ENCODE measurements at regions not wholly inside any gene's neighbourhood (a gene's known extent, or its start where the extent isn't known, plus 50 kb on each side); places are given as distances from the start of the nearest gene placed in this dataset.
"Not testable (repeated sequence)": the region's sequence is repeated elsewhere in the genome, so short reads cannot be mapped to it uniquely, and the experiment has no call there.

GRCh38 chr10:28733245-28733644 lies 55.9 kb downstream of the BAMBI start:
- no peak for DNase-seq (ENCODE audit: low read depth in 4 of 4, low spot score in 3 of 4)

DNA sequence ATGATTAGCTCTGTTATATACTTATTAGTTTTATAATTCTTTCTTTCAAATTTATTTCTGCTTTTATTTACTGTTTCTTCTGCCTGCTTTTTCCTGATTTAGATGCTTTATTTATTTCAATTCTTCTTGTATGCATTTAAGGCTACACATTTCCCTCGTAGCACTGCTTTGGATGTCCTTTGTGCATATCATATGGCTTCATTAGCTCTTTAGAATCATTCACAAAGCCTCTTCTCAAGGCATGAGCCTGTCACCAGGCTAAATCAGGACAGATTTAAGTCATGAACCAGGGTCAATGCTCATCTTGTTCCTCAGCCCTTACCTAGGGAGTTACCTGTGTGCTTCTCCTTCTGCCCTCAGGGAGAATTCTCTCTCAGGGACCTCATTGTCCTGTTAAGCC lies 56.3 kb downstream of the BAMBI start:
- no peak for DNase-seq (ENCODE audit: low read depth in 4 of 4, low spot score in 3 of 4)

DNA sequence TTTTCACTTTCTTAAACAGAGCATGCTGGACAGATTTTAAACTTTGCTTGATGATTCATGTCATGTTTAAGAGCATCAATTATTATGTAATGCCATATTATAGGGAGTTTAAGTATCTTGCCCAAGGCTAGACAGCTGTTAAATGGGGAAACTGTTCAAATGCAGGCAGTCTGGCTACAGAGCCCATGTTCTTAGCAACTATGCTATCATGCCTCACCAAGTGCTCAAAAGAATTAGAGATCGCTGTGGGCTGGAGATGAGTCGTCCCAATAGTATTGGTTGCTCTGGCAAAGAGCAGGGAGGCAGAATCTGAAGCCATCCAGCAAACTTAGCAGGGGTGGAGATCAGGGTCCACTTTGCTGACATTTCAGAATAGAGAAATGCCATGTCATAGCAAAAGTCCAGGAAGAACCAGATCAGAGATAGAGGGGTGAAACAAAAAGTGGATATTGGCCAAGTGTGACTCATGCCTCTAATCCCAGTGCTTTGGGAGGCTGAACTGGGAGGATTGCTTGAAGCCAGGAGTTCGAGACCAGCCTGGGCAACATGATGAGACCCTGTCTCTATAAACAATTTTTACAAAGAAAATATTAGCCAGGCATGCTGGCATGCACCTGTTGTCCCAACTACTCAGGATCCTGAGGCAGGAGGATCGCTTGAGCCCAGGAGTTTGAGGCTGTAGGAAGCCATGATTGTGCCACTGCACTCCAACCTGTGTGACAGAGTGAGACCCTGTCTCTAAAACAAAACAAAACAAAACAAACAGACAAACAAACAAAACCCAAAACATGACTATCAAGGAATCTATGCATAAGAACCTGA lies 57.8 kb downstream of the BAMBI start:
- DNase-seq (ENCODE audit: low read depth in 4 of 4, low spot score in 3 of 4): no peak

DNA sequence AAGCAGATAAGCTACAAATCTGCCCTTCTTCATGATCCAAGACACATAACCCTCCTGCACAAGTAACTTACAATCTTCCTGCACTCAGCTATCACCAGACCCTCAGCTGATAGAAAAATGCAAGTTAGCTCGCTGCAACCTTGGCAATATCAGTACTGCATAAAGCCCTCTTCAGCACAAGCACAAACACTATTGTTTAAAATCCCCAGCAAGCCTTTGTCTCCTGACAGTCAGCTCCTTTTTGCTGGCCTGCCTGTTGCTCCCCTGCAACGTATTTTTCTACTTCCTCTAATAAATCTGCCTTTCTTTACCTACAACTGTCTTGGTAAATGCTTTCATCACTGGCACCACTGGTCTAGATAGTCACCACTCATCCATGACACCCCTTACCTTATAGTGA lies 59.8 kb downstream of the BAMBI start:
- DNase-seq (ENCODE audit: low read depth in 4 of 4, low spot score in 3 of 4): no peak

DNA sequence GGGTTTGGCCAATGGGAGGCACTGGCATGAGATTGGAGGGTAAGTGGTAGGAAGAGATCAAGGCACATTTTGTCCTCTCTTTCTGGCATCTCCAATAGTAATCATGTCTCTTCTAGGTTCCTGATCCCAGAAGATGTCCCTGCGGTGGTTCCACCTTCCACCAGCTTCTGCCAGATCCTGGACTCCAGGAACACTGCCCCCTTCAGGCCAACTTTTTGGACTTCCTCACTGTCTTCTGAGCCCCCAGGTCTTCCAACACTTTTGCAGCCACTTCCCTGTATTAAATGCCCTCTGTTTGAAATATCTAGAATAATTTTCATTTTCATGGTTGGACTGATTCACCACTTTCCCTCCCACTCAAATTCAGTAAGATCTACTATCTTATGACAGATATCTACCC lies 60.9 kb downstream of the BAMBI start:
- DNase-seq (ENCODE audit: low read depth in 4 of 4, low spot score in 3 of 4): no peak

DNA sequence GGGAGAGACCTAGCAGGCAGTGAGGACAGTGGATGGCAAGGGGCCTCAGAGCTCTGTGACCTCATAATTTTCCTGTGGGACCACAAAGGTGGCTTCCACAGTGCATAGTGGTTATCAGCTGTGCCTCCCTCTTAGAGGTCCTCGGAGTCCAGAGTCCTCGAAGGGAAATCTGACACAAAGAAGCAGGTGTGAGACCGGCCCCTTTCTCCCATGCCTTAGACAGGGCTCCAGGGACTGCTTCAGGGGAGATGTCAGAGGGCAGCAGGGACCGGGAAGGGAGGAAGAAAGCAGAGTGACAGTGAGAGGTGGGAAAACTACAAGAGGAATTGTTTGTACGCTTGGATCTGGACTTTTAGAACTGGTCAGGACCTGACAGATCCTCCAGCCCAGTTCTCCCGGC lies 66.3 kb downstream of the BAMBI start:
- DNase-seq (ENCODE audit: low read depth in 4 of 4, low spot score in 3 of 4): no peak

DNA sequence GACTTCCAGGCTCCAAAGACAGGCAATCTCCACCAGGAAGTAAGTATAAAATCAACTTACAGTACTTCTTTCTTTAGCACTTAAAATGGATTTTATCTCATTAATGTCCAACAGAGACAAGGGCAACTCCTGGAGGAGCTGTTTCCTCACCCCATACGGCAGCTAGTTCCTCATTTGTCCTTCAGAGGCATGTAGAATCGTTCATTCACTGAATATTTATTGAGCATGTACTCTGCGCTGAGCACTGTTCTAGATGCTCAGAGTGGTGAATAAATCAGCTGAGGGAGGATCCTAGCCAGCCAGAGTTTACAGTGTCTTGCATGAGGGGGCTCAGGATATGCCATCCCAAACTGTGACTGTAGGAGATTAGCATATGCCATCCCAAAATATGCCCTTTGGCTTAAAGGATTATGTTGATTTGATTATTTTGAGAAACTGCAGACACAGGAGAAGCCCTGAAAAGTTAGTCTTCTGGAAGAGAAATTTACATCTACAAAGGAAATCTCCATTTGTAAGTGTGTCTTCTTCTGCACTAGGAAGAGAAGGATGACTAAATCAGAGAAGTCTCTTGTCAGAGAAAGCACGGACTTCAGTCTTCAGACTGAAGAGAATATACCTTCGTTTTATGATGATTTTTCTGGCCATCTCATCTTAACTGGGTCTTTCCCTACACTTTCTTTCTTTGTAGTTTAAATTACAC lies 66.9 kb downstream of the BAMBI start:
- no peak for DNase-seq (ENCODE audit: low read depth in 4 of 4, low spot score in 3 of 4)

- DNase-seq (ENCODE audit: low read depth in 4 of 4, low spot score in 3 of 4): no peak
Observed at GRCh38 chr10:28754930-28755718, 77.8 kb downstream of the BAMBI start.

DNA sequence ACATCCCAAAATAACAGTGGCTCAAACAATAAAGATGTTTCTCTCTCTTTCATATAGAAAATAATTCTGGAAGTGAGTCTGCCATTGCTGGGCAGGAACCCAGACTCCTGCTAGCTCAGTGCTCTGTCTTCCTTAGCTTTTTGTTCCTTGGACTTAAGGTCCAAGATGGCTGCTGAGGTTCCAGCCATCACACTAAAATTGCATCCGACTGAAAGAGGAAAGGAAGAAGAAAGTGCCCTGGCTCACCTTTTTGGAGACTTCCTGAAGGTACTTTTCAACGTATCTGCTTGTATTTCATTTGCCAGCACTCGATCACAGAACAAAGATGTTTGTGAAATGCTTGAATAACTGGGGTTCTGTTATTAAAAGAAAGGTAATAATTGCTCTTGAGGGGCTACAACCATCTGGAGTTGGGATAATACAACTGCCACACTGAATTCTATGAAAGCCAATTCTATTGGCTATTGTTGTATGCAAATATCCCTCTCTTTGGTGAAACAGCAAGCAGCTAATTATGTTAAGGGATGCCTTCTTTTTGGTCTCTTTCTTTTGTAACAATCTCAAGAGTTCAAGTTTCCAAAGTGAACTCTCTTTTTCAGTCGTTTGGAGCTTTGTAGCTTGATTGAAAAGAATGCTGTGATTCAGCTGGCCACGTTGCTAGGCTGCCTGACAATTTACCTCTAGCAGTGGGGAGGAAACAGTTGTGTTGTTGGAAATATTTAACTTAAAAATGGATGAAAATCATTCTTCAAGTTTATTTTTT lies 83.9 kb downstream of the BAMBI start:
- no peak for DNase-seq (ENCODE audit: low read depth in 4 of 4, low spot score in 3 of 4)

DNA sequence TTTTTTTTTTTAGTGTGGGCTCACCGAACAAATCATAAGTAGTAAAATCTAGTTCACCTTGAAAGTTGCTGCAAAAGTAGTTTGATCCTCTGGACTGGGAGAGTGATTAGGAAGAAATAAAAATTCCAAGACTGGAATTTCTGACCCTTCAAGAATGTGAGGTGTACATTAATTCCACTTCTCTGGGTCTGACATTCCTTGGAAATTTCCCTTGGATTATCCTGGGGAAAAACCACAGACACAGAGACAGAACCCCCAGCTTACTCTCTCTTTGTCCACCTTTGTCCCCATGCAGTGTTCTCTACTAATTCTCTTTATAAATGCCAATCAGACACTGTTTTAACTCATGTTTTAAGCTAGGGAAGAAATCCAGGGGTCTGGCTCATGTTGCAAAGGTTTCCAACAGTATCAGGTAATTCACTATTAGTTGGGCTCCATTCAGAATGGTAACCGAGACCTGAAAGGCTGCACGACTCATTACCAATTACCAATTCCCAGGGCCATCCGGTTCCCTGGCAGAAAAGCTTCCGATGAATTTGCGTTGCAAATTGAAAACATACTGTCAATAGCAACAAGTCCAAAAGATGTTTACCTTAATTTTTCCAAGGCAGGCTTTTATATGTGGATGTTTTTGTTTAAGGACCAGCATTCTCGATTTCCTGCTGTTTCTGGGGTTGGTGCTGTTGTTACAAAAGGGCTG lies 86.3 kb downstream of the BAMBI start:
- no peak for DNase-seq (ENCODE audit: low read depth in 4 of 4, low spot score in 3 of 4)

- no peak for DNase-seq (ENCODE audit: low read depth in 4 of 4, low spot score in 3 of 4)
Observed at GRCh38 chr10:28765641-28766040, 88.3 kb downstream of the BAMBI start.

GRCh38 chr10:28768227-28768626 lies 90.9 kb downstream of the BAMBI start:
- DNase-seq (ENCODE audit: low read depth in 4 of 4, low spot score in 3 of 4): no peak

GRCh38 chr10:28769091-28769604 lies 91.8 kb downstream of the BAMBI start:
- peak in 1 of 4 donors; percentile 33 for DNase-seq (ENCODE audit: low read depth in 4 of 4, low spot score in 3 of 4)

DNA sequence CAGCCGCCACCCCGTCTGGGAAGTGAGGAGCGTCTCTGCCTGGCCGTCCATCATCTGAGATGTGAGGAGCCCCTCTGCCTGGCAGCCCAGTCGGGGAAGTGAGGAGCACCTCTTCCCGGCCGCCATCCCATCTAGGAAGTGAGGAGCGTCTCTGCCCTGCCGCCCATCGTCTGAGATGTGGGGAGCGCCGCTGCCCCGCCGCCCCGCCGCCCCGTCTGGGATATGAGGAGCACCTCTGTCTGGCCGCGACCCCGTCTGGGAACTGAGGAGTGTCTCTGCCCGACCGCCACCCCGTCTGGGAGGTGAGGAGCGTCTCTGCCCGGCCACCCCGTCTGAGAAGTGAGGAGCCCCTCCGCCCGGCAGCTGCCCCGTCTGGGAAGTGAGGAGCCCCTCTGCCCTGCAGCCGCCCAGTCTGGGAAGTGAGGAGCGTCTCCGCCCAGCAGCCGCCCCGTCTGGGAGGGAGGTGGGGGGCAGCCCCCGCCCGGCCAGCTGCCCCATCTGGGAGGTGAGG lies 94.3 kb downstream of the BAMBI start:
- DNase-seq (ENCODE audit: low read depth in 4 of 4, low spot score in 3 of 4): not testable (repeated sequence)

GRCh38 chr10:28774051-28774995 lies 97.0 kb downstream of the BAMBI start:
- no peak for DNase-seq (ENCODE audit: low read depth in 4 of 4, low spot score in 3 of 4)

DNA sequence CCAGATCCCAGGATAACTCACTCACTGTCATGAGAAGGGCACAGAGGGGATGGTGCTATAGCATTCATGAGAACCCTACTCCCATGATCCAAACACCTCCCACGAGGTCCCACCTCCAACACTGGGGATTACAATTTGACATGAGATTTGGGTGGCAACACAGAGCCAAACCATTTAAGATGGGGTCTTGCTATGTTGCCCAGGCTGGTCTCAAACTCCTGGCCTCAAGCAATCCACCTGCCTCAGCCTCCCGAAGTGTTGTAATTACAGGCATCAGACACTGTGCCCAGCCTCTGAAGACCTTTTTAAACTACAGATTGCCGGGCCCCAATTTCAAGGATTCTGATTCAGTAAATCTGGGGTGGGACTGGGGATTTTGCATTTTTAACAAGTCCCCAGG lies 98.5 kb downstream of the BAMBI start:
- no peak for DNase-seq (ENCODE audit: low read depth in 4 of 4, low spot score in 3 of 4)

GRCh38 chr10:28776519-28776918 lies 99.2 kb downstream of the BAMBI start:
- DNase-seq (ENCODE audit: low read depth in 4 of 4, low spot score in 3 of 4): no peak

GRCh38 chr10:28777911-28778310 lies 100.6 kb downstream of the BAMBI start:
- DNase-seq (ENCODE audit: low read depth in 4 of 4, low spot score in 3 of 4): no peak

DNA sequence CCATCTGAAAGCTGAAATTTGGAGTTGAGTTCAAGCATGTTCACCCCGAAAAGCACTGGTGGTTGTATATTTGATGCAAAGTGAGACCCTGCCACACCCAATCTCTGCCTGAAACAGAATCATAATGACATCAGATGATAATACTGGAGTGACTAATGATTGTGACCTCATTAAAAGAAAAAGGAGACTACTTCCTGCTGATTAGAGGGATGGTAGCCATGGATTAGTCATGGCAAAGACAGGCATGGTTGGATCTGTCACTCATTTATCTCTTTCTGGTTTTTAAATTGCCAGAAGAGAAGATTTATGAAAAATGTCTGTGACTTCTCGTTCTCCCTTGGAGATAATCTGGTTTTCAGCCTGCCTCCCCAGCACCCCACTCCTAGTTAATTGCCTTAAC lies 101.2 kb downstream of the BAMBI start:
- DNase-seq (ENCODE audit: low read depth in 4 of 4, low spot score in 3 of 4): no peak

Data from left renal pelvis (tissue), 4 donors.